DMS53 (cell line): ENCODE measurements at regions not wholly inside any gene's neighbourhood (a gene's known extent, or its start where the extent isn't known, plus 50 kb on each side); places are given as distances from the start of the nearest gene placed in this dataset.
A peak's percentile ranks its signal among the peaks of the same experiment; 100 is the strongest.

ENCODE experiments used
- DNase-seq: peaks from one replicate; lab custom pipeline; 2025; lab: John Stamatoyannopoulos, UW

- peak; percentile 71 for DNase-seq
These were observed 85.4 kb upstream of the PLXNC1 start for GRCh38 chr12:94062796-94063635.

- DNase-seq, result peak; percentile 30
These were observed 77.9 kb upstream of the PLXNC1 start for GRCh38 chr12:94070520-94070919.

GRCh38 chr12:94071258-94071657 is 77.1 kb upstream of the PLXNC1 start:
- no peak for DNase-seq

GRCh38 chr12:94073441-94074051 is 74.8 kb upstream of the PLXNC1 start:
- DNase-seq, result no peak

GRCh38 chr12:94074216-94074979 is 74.0 kb upstream of the PLXNC1 start:
- no peak for DNase-seq

GRCh38 chr12:94074980-94075629 is 73.3 kb upstream of the PLXNC1 start:
- DNase-seq, result peak; percentile 57

GRCh38 chr12:94077209-94077608 is 71.2 kb upstream of the PLXNC1 start:
- DNase-seq, result no peak

GRCh38 chr12:94078138-94078723 is 70.1 kb upstream of the PLXNC1 start:
- DNase-seq, result no peak

- DNase-seq, result no peak
These were observed 69.5 kb upstream of the PLXNC1 start for GRCh38 chr12:94078736-94079509.

GRCh38 chr12:94079566-94080340 is 68.6 kb upstream of the PLXNC1 start:
- no peak for DNase-seq

GRCh38 chr12:94080341-94081009 is 67.9 kb upstream of the PLXNC1 start:
- DNase-seq, result peak; percentile 41

- DNase-seq, result no peak
These were observed 65.7 kb upstream of the PLXNC1 start for GRCh38 chr12:94082690-94083089.

GRCh38 chr12:94089891-94090290 is 58.5 kb upstream of the PLXNC1 start:
- DNase-seq, result no peak

GRCh38 chr12:94091624-94092023 is 56.8 kb upstream of the PLXNC1 start:
- DNase-seq, result no peak

- no peak for DNase-seq
These were observed 55.7 kb upstream of the PLXNC1 start for GRCh38 chr12:94092516-94093241.

GRCh38 chr12:94094700-94095099 is 53.7 kb upstream of the PLXNC1 start:
- DNase-seq, result no peak

- no peak for DNase-seq
These were observed 52.8 kb upstream of the PLXNC1 start for GRCh38 chr12:94095618-94096017.

GRCh38 chr12:94098466-94098865 is 49.9 kb upstream of the PLXNC1 start:
- DNase-seq, result no peak
